ENCODE measurements at regions not wholly inside any gene's neighbourhood (a gene's known extent, or its start where the extent isn't known, plus 50 kb on each side); places are given as distances from the start of the nearest gene placed in this dataset.

GRCh38 chr2:65939687-65940086, 495.2 kb upstream of the MEIS1 start:
- TF ChIP-seq CTCF (IDR thresholded peaks at IDR 0.05; ENCODE audit: insufficient read depth, low read length) (no peak), REST (IDR thresholded peaks at IDR 0.05; ENCODE audit: insufficient replicate concordance, low read depth) (no peak), POLR2AphosphoS5 (IDR thresholded peaks at IDR 0.05; ENCODE audit: low read depth) (no peak), GABPA (IDR thresholded peaks at IDR 0.05; ENCODE audit: low read depth) (no peak), SPI1 (IDR thresholded peaks at IDR 0.05; ENCODE audit: borderline replicate concordance, low read depth) (no peak)

All from HL-60 (cell line).